Nephron progenitor cell (in vitro differentiated cells): ENCODE measurements at regions not wholly inside any gene's neighbourhood (a gene's known extent, or its start where the extent isn't known, plus 50 kb on each side); places are given as distances from the start of the nearest gene placed in this dataset.
A peak's percentile ranks its signal among the peaks of the same experiment; 100 is the strongest.

Experiments
- DNase-seq: peaks from one replicate; pipeline ENCODE4 v3.0.0; 2021
- H3K27ac Mint-ChIP-seq: 2 replicates; pipeline ENCODE4 v1.8.0; 2021; ENCODE audit warnings: mild to moderate bottlenecking, moderate library complexity, mixed read lengths
- H3K27me3 Mint-ChIP-seq: 2 replicates; pipeline ENCODE4 v1.8.0; 2021; ENCODE audit warnings: mild to moderate bottlenecking, low read depth, mixed read lengths; ENCODE audit not compliant: poor library complexity
- H3K36me3 Mint-ChIP-seq: 2 replicates; pipeline ENCODE4 v1.8.0; 2021; ENCODE audit warnings: low read depth, mixed read lengths
- H3K4me1 Mint-ChIP-seq: 2 replicates; pipeline ENCODE4 v1.8.0; 2021; ENCODE audit warnings: mixed read lengths
- H3K4me3 Mint-ChIP-seq: 2 replicates; pipeline ENCODE4 v1.8.0; 2021; ENCODE audit warnings: mild to moderate bottlenecking, moderate library complexity, mixed read lengths
- H3K9me3 Mint-ChIP-seq: 2 replicates; pipeline ENCODE4 v1.8.0; 2021; ENCODE audit warnings: mild to moderate bottlenecking, moderate library complexity, mixed read lengths
- TF ChIP-seq, protein P1 (sequence below): fragments of 200-600 bp; sonication (generic); IDR thresholded peaks from 2 replicates; pipeline ENCODE4 v1.5.0; 2021; ENCODE audit warnings: antibody characterized with exemption

DNA sequence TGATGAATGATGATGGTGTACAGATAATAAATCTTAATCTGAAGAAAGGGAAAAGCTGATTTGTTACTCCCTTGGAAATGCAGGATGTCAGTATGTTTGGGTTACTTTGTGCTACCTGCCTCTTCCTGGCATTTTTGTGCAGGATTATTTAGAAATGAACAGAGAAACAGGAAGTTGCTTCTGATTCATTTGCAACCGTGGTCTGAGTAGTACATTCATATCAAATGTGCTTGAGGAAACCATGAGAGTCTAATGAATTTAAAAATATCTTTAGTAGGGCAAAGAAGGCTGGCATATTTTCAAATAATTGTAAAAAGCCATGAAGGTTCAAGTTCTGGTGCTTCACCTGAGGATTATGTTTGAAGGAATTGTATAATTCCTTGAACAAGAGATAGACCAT is 391.6 kb downstream of the TMEM161B start:
- Mint-ChIP-seq H3K36me3 (peaks cover 32% of the 10 kb centered on the region), H3K27ac (no peak overlapping the region), H3K4me3 (no peak overlapping the region), H3K27me3 (peaks cover 3% of the 10 kb centered on the region), H3K9me3 (peaks cover 32% of the 10 kb centered on the region), H3K4me1 (peaks cover 24% of the 10 kb centered on the region)
- no peak for DNase-seq
- TF ChIP-seq, protein P1, sequence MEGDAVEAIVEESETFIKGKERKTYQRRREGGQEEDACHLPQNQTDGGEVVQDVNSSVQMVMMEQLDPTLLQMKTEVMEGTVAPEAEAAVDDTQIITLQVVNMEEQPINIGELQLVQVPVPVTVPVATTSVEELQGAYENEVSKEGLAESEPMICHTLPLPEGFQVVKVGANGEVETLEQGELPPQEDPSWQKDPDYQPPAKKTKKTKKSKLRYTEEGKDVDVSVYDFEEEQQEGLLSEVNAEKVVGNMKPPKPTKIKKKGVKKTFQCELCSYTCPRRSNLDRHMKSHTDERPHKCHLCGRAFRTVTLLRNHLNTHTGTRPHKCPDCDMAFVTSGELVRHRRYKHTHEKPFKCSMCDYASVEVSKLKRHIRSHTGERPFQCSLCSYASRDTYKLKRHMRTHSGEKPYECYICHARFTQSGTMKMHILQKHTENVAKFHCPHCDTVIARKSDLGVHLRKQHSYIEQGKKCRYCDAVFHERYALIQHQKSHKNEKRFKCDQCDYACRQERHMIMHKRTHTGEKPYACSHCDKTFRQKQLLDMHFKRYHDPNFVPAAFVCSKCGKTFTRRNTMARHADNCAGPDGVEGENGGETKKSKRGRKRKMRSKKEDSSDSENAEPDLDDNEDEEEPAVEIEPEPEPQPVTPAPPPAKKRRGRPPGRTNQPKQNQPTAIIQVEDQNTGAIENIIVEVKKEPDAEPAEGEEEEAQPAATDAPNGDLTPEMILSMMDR = no peak

DNA sequence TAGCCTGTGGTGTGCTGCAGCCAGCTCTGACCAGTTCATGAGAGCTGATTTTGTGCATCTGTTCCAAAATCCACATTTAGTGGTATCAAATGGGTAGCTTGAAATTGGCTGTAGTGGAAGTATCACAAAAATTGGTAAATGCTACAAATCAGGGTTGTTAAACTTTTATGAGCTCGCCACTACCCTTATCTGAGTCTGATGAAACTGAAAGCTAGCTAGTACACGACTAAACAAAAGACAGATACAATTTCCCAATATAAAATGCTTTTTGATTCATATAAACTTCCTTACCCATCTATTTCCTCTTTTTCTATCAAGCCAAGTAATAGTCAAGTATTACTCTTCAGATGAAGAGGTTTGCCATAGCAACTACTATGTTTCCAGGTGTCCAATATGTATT is 392.0 kb downstream of the TMEM161B start:
- peaks cover 1% of the 10 kb centered on the region for H3K27me3 Mint-ChIP-seq
- H3K9me3 Mint-ChIP-seq = peaks cover 30% of the 10 kb centered on the region
- TF ChIP-seq, protein P1 = no peak
- no peak for DNase-seq
- peaks cover 30% of the 10 kb centered on the region for H3K36me3 Mint-ChIP-seq
- H3K4me3 Mint-ChIP-seq = no peak overlapping the region
- peaks cover 24% of the 10 kb centered on the region for H3K4me1 Mint-ChIP-seq
- no peak overlapping the region for H3K27ac Mint-ChIP-seq

DNA sequence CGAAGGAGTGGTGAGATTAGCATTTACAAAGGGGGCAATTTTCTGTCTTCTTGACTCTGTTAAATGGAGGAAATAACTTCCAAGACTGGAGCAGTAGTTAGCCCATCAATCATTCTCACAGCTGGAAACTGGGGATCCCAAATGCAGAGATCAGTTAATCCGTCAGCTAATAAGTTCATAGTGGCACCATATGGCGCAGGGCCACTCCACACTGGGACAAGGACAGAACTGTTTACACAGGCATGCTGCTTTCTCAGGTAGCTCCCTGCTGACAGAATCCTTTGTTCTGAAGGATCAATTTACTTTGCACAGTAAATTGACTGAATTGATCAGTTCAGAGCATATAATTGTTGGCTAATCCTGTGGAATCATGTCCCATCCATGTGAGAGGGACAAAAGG is 395.7 kb downstream of the TMEM161B start:
- Mint-ChIP-seq H3K27me3 (no peaks in the 10 kb centered on the region), H3K4me3 (no peak overlapping the region), H3K27ac (peak overlapping the region; percentile 73), H3K36me3 (peaks cover 6% of the 10 kb centered on the region), H3K9me3 (no peaks in the 10 kb centered on the region), H3K4me1 (peaks cover 22% of the 10 kb centered on the region)
- peak; percentile 3 for DNase-seq
- TF ChIP-seq, protein P1 = no peak

DNA sequence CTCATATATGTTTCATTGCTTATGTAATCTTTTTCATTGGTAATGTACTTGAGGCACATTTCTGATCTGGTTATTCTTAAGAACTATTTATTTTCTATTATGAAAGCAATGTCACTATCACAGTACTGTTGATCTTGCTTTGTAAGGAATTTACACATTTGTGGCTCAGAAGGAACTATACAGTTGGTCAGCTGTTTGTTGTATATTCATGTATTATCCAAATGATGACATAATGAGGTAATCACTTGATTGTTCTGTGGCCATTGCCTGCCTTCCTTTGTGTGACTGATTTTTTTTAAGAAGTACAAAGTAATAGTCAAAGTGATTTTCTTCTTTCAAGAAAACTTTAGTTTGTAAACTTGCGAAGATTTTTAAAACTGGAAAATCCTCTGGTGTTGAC is 399.9 kb downstream of the TMEM161B start:
- Mint-ChIP-seq H3K4me3 (no peak overlapping the region), H3K27ac (no peak overlapping the region), H3K4me1 (peaks cover 31% of the 10 kb centered on the region), H3K27me3 (no peaks in the 10 kb centered on the region), H3K9me3 (no peaks in the 10 kb centered on the region), H3K36me3 (no peaks in the 10 kb centered on the region)
- TF ChIP-seq, protein P1 = no peak
- no peak for DNase-seq

DNA sequence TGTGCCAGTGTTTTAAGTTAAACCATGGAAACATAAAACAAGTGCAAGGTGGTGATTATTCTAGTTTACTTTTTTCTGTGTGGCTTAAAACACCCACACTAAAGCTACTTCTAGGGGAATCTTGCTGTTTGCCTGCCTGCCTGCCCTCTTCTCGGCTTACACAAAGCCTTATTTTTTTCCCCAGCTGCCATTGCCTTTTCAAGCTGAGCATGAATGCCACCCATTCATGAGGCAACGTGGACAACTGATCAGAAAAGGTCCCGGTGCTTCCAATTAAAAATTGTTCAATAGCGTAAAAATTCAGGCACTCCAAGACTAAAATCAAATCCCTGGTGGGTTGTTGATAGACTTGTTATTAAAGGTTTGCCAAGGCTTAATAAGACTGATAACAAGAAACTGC is 401.4 kb downstream of the TMEM161B start:
- Mint-ChIP-seq H3K27me3 (no peaks in the 10 kb centered on the region), H3K27ac (peak overlapping the region; percentile 46), H3K9me3 (peaks cover 4% of the 10 kb centered on the region), H3K4me3 (no peak overlapping the region), H3K4me1 (peaks cover 19% of the 10 kb centered on the region), H3K36me3 (peaks cover 5% of the 10 kb centered on the region)
- no peak for DNase-seq
- TF ChIP-seq, protein P1 = no peak

DNA sequence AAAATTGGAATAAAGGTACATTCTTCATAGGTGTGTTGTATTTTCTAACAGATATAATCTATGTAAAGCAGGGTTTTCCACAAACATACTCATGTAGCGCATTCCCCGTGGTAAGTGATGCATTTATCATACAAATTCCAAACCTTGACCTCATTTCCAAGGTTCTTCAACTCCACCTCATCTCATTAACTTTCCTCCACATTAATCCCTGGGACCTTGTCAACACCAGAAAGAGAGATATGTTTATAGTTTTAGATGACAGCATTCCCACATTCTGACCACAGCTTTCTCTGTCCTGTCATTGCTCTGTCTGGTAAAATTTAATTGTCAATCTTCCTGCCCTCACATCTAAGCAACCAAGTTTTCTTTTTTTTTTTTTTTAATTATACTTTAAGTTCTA is 415.1 kb downstream of the TMEM161B start:
- Mint-ChIP-seq H3K27me3 (no peaks in the 10 kb centered on the region), H3K4me1 (peaks cover 23% of the 10 kb centered on the region), H3K27ac (no peak overlapping the region), H3K36me3 (no peaks in the 10 kb centered on the region), H3K9me3 (peaks cover 16% of the 10 kb centered on the region), H3K4me3 (no peak overlapping the region)
- TF ChIP-seq, protein P1 = no peak
- DNase-seq = no peak
